ENCODE measurements at regions not wholly inside any gene's neighbourhood (a gene's known extent, or its start where the extent isn't known, plus 50 kb on each side); places are given as distances from the start of the nearest gene placed in this dataset.

DNA sequence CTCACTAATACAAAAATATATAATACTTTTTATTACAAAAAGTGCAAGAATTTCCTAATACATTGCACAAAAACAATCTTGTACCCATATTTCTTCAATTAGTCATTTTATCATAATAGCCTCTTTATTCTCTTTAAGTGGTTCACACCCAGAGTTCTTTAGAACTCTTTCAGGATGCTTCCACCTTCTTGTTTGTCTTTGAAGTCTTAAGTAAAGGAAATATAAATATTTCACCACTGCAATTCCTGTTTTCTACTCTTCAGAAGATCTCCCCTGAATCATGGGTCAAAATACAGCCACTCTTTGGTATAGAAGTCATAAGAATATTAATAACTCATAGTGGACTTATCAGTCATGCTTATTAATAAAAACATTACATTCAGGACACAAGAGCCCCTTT is 293.0 kb downstream of the ATPSCKMT start:
- Histone ChIP-seq H4K91ac (ENCODE audit: insufficient read depth, low read depth, low read length) (no peak overlapping the region), H3K18ac (ENCODE audit: low read depth, low read length) (no peak overlapping the region), H3K79me1 (ENCODE audit: low read depth in 1 of 2, low read length in 2 of 2) (no peaks in the 10 kb centered on the region), H3K4ac (ENCODE audit: low read depth, low read length) (no peak overlapping the region), H2AK5ac (ENCODE audit: low read depth, low read length) (no peak overlapping the region), H3K56ac (ENCODE audit: extremely low read depth, insufficient read depth, low read length) (no peak overlapping the region), H4K8ac (ENCODE audit: low read depth in 2 of 2, low read length in 2 of 2) (no peak overlapping the region), H2BK15ac (ENCODE audit: low read depth, low read length) (no peak overlapping the region), H3K27ac (ENCODE audit: insufficient read depth, low read length) (no peak overlapping the region), H3K9ac (ENCODE audit: low read depth, low read length) (no peak overlapping the region), H3K27me3 (ENCODE audit: control insufficient read depth, insufficient read depth, low read length) (peaks cover 17% of the 10 kb centered on the region), H4K20me1 (ENCODE audit: insufficient read depth, low read length) (no peaks in the 10 kb centered on the region), H3K4me2 (ENCODE audit: low read depth, low read length) (no peak overlapping the region), H2BK20ac (ENCODE audit: low read depth, low read length) (no peak overlapping the region), H4K5ac (ENCODE audit: low read depth, low read length) (no peak overlapping the region), H2AFZ (replicated peaks; ENCODE audit: low read length, poor library complexity) (no peak overlapping the region), H3K36me3 (ENCODE audit: control insufficient read depth, insufficient read depth, low read length) (no peaks in the 10 kb centered on the region), H3K4me1 (ENCODE audit: control insufficient read depth, insufficient read depth, low read length) (no peaks in the 10 kb centered on the region), H2AK9ac (replicated peaks; ENCODE audit: low read depth, low read length, poor library complexity) (no peak overlapping the region), H2BK5ac (ENCODE audit: low read depth, low read length, poor library complexity, severe bottlenecking) (no peak overlapping the region), H3K14ac (replicated peaks; ENCODE audit: low read depth, low read length) (no peak overlapping the region), H3K9me1 (ENCODE audit: insufficient read depth, low read length) (no peaks in the 10 kb centered on the region), H3K4me3 (ENCODE audit: insufficient read depth, low read depth, low read length) (no peak overlapping the region), H3K23ac (ENCODE audit: low read depth, low read length) (no peak overlapping the region), H3K9me3 (ENCODE audit: control insufficient read depth, insufficient read depth, low read length) (no peaks in the 10 kb centered on the region), H2BK120ac (ENCODE audit: low read depth, low read length) (no peak overlapping the region)
- TF ChIP-seq BHLHE40 (IDR thresholded peaks at IDR 0.05; ENCODE audit: low read depth, low read length) (no peak), CHD1 (IDR thresholded peaks at IDR 0.05; ENCODE audit: low read depth, low read length) (no peak), CEBPB (IDR thresholded peaks at IDR 0.05; ENCODE audit: low read depth, low read length) (no peak), FOS (IDR thresholded peaks at IDR 0.05; ENCODE audit: low read depth, low read length) (no peak), MXI1 (IDR thresholded peaks at IDR 0.05; ENCODE audit: borderline replicate concordance, low read depth, low read length) (no peak), POLR2A (IDR thresholded peaks at IDR 0.05; ENCODE audit: low read depth, low read length) (no peak), RFX5 (IDR thresholded peaks at IDR 0.05; ENCODE audit: low read depth, low read length) (no peak), NFE2L2 (IDR thresholded peaks at IDR 0.05; ENCODE audit: low read depth, low read length) (no peak), SMC3 (IDR thresholded peaks at IDR 0.05; ENCODE audit: low read depth, low read length) (no peak), RAD21 (IDR thresholded peaks at IDR 0.05; ENCODE audit: low read length) (no peak), MAFK (IDR thresholded peaks at IDR 0.05; ENCODE audit: low read depth, low read length) (no peak), MAZ (IDR thresholded peaks at IDR 0.05; ENCODE audit: borderline replicate concordance, low read depth, low read length) (no peak)
- TF ChIP-seq, protein P1, sequence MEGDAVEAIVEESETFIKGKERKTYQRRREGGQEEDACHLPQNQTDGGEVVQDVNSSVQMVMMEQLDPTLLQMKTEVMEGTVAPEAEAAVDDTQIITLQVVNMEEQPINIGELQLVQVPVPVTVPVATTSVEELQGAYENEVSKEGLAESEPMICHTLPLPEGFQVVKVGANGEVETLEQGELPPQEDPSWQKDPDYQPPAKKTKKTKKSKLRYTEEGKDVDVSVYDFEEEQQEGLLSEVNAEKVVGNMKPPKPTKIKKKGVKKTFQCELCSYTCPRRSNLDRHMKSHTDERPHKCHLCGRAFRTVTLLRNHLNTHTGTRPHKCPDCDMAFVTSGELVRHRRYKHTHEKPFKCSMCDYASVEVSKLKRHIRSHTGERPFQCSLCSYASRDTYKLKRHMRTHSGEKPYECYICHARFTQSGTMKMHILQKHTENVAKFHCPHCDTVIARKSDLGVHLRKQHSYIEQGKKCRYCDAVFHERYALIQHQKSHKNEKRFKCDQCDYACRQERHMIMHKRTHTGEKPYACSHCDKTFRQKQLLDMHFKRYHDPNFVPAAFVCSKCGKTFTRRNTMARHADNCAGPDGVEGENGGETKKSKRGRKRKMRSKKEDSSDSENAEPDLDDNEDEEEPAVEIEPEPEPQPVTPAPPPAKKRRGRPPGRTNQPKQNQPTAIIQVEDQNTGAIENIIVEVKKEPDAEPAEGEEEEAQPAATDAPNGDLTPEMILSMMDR (conservative IDR thresholded peaks at IDR 0.05; ENCODE audit: low read depth, low read length) = no peak
- TF ChIP-seq, protein P2, sequence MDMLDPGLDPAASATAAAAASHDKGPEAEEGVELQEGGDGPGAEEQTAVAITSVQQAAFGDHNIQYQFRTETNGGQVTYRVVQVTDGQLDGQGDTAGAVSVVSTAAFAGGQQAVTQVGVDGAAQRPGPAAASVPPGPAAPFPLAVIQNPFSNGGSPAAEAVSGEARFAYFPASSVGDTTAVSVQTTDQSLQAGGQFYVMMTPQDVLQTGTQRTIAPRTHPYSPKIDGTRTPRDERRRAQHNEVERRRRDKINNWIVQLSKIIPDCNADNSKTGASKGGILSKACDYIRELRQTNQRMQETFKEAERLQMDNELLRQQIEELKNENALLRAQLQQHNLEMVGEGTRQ (IDR thresholded peaks at IDR 0.05; ENCODE audit: low read depth, low read length) = no peak
- TF ChIP-seq, protein P3, sequence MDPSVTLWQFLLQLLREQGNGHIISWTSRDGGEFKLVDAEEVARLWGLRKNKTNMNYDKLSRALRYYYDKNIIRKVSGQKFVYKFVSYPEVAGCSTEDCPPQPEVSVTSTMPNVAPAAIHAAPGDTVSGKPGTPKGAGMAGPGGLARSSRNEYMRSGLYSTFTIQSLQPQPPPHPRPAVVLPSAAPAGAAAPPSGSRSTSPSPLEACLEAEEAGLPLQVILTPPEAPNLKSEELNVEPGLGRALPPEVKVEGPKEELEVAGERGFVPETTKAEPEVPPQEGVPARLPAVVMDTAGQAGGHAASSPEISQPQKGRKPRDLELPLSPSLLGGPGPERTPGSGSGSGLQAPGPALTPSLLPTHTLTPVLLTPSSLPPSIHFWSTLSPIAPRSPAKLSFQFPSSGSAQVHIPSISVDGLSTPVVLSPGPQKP (IDR thresholded peaks at IDR 0.05; ENCODE audit: borderline replicate concordance, low read depth, low read length) = no peak
- in situ Hi-C loops (cut with MboI; ENCODE audit: low sequenced_read_pairs) = no loop called here
- ATAC-seq (ENCODE audit: low read depth) (no peak), DNase-seq (no peak)
- intact Hi-C loops (cut with micrococcal nuclease) = no loop called here
- ChIA-PET CTCF (interaction anchor here (0.9 kb wide), 1 partner anchor 46 kb away, joined by 3 read pairs; no protein-coding TSS in a partner anchor), POLR2A (ENCODE audit: unreplicated experiment) (no interaction called here)
- no TSS peak for BruUV-seq (replicated peaks)
- dilution Hi-C loops (cut with HindIII; ENCODE audit: low sequenced_read_pairs, unreplicated experiment) = no loop called here

Measured in IMR-90 (cell line).